Breast epithelium (tissue), 3 donors: ENCODE measurements at regions not wholly inside any gene's neighbourhood (a gene's known extent, or its start where the extent isn't known, plus 50 kb on each side); places are given as distances from the start of the nearest gene placed in this dataset.

Experiments used
- POLR2A ChIP-seq: fragments of 450-650 bp; IDR thresholded peaks from one replicate; pipeline ENCODE4 v1.6.1; 2016; ENCODE audit warnings: antibody characterized with exemption, mild to moderate bottlenecking, moderate library complexity
- POLR2AphosphoS5 ChIP-seq, 3 donors: sonication (generic); formaldehyde crosslinking; IDR thresholded peaks; one replicate each; pipeline ENCODE4 v1.6.1; 2017; ENCODE audit warnings: antibody characterized with exemption in 3 of 3
- TF ChIP-seq, protein P1 (sequence below), 3 donors: fragments of 450-650 bp; IDR thresholded peaks; one replicate each; pipeline ENCODE4 v1.5.1; 2016 to 2017; ENCODE audit warnings: antibody characterized with exemption in 3 of 3, mild to moderate bottlenecking in 3 of 3, moderate library complexity in 3 of 3

DNA sequence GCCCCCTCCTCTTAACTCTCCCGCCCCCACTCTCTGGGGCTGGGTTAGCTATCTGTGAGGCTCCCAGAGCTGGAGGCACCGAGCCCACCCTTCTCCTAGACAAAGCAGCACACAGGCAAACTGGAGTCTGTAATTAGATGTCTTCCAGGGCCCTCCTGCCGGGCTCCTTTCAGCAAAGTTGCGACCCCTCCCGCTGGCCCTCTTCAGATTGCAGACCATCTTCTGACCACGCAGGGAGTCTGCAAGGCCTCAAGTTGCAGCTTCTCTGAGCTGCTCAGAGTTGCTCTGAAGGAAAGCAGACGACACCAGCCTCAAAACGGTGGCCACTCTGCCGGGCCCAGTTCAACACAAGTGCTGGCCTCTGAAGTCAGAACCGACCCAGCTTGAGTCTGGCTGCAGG lies 228.4 kb upstream of the COPS8 start:
- TF ChIP-seq, protein P1, sequence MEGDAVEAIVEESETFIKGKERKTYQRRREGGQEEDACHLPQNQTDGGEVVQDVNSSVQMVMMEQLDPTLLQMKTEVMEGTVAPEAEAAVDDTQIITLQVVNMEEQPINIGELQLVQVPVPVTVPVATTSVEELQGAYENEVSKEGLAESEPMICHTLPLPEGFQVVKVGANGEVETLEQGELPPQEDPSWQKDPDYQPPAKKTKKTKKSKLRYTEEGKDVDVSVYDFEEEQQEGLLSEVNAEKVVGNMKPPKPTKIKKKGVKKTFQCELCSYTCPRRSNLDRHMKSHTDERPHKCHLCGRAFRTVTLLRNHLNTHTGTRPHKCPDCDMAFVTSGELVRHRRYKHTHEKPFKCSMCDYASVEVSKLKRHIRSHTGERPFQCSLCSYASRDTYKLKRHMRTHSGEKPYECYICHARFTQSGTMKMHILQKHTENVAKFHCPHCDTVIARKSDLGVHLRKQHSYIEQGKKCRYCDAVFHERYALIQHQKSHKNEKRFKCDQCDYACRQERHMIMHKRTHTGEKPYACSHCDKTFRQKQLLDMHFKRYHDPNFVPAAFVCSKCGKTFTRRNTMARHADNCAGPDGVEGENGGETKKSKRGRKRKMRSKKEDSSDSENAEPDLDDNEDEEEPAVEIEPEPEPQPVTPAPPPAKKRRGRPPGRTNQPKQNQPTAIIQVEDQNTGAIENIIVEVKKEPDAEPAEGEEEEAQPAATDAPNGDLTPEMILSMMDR (IDR thresholded peaks at IDR 0.05): no peak
- TF ChIP-seq POLR2A (no peak), POLR2AphosphoS5 (IDR thresholded peaks at IDR 0.05) (no peak)
